ENCODE measurements at regions not wholly inside any gene's neighbourhood (a gene's known extent, or its start where the extent isn't known, plus 50 kb on each side); places are given as distances from the start of the nearest gene placed in this dataset.

DNA sequence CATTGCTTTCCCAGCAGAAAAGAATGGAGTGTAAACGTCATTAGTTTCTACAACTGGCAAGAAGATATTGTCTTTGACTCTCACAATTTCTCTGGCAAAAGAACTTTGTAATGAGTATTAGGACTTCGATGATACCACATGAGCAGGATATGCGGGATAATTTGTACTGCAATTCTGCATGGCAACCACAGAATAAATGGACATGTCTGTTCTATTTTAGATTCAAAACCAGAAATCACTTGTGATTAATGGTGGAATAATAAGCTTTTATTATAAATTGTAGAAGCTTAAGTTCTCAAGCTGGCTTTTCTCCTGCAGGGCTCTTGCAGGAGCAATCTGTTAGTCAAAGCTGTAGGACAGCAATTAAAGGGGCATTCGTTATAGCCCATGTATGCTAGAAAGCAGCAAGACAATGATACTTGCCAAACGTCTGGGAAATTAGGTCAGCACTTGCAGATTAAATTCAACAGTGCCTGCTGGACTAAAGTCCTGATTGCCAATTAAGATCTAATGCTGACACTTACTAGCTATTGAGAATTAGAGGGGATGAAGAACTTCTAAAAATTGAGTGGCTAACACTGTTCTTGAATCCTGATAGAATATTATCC lies 177.9 kb downstream of the PTH2R start:
- Histone ChIP-seq H3K27me3 (no peaks in the 10 kb centered on the region), H3K36me3 (no peaks in the 10 kb centered on the region), H3K4me1 (peaks cover 0 to 14% (median 0%) of the 10 kb centered on the region in 3 donors), H3K4me3 (no peak overlapping the region), H3K9me3 (no peaks in the 10 kb centered on the region), H3K27ac (no peak overlapping the region)
- ATAC-seq = no peak
- WGBS, 2 donors (ENCODE audit: low coverage in 1 of 2) = 8 to 9% methylated on average over 5 of the region's 5 CpGs
- TF ChIP-seq EP300 (IDR thresholded peaks at IDR 0.05) (no peak), POLR2A (IDR thresholded peaks at IDR 0.05) (no peak), POLR2AphosphoS5 (IDR thresholded peaks at IDR 0.05) (no peak)
- TF ChIP-seq, protein P1, sequence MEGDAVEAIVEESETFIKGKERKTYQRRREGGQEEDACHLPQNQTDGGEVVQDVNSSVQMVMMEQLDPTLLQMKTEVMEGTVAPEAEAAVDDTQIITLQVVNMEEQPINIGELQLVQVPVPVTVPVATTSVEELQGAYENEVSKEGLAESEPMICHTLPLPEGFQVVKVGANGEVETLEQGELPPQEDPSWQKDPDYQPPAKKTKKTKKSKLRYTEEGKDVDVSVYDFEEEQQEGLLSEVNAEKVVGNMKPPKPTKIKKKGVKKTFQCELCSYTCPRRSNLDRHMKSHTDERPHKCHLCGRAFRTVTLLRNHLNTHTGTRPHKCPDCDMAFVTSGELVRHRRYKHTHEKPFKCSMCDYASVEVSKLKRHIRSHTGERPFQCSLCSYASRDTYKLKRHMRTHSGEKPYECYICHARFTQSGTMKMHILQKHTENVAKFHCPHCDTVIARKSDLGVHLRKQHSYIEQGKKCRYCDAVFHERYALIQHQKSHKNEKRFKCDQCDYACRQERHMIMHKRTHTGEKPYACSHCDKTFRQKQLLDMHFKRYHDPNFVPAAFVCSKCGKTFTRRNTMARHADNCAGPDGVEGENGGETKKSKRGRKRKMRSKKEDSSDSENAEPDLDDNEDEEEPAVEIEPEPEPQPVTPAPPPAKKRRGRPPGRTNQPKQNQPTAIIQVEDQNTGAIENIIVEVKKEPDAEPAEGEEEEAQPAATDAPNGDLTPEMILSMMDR (IDR thresholded peaks at IDR 0.05) = no peak

DNA sequence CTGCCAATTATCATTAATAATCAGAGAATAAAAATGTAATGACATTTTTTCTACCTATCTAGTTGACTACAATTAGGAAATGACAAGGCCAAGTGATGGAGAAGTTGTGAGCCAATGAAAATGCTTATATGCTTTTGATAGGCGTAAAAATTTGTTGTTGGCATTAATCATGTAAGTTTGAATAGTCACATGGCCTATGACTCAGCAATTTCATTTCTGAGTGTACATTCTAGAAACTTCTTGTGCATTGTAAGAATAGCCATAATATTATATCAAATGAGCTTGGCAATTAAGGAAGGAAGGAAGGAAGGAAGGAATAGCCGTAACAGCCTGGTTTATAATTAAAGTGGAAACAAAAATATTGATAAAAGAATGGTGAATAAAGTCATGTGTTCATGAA lies 179.9 kb downstream of the PTH2R start:
- Histone ChIP-seq H3K9me3 (no peaks in the 10 kb centered on the region), H3K4me3 (no peak overlapping the region), H3K27me3 (no peaks in the 10 kb centered on the region), H3K4me1 (peaks cover 0 to 14% (median 0%) of the 10 kb centered on the region in 3 donors), H3K36me3 (no peaks in the 10 kb centered on the region), H3K27ac (no peak overlapping the region)
- ATAC-seq = no peak
- TF ChIP-seq, protein P1 (IDR thresholded peaks at IDR 0.05) = no peak
- no peak for TF ChIP-seq POLR2A (IDR thresholded peaks at IDR 0.05)
- no peak for TF ChIP-seq EP300 (IDR thresholded peaks at IDR 0.05)
- no peak for TF ChIP-seq POLR2AphosphoS5 (IDR thresholded peaks at IDR 0.05)
- 82 to 83% methylated on average over 1 to 2 of the region's 2 CpGs for WGBS, 2 donors (ENCODE audit: low coverage in 1 of 2)

DNA sequence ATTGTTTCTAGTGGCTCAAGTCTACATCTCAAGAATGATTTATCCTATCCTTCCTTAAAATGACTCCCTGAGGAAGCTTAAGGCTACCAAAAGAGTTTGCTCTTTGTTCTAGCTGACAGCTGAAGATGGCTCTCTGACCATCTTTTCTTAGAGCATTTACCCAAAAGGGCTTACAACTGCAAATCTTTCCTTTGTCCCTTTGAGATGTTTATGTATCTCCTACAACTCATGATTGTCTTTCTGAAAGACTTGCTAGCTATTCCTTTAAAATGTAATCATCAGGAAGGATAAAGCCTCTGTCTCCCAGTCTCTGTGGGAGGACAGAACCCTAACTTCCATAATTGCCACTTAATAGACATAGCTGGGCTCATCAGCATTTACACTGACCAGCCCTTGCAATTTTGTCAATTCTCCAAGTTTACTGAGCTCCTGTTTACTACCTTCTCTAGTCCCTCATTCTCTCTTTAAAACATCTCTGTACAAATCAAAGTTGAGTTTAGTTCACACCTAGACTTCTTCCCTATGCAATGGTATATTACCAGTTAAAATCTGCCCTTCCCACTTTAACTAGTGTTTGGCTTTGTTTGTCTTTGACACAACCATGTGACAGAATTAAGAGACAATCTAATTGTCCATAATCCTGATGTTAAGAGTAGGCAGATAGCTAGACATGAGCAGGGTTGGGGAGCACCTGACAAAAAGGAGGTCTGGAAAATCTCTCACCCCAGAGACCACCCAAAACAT lies 188.2 kb downstream of the PTH2R start:
- Histone ChIP-seq H3K36me3 (no peaks in the 10 kb centered on the region), H3K27me3 (no peaks in the 10 kb centered on the region), H3K4me1 (no peaks in the 10 kb centered on the region), H3K4me3 (no peak overlapping the region), H3K9me3 (peaks cover 0 to 5% (median 0%) of the 10 kb centered on the region in 3 donors), H3K27ac (no peak overlapping the region)
- TF ChIP-seq POLR2AphosphoS5 (IDR thresholded peaks at IDR 0.05) (no peak), EP300 (IDR thresholded peaks at IDR 0.05) (no peak), POLR2A (IDR thresholded peaks at IDR 0.05) (no peak)
- TF ChIP-seq, protein P1 (IDR thresholded peaks at IDR 0.05) = no peak
- no peak for ATAC-seq

DNA sequence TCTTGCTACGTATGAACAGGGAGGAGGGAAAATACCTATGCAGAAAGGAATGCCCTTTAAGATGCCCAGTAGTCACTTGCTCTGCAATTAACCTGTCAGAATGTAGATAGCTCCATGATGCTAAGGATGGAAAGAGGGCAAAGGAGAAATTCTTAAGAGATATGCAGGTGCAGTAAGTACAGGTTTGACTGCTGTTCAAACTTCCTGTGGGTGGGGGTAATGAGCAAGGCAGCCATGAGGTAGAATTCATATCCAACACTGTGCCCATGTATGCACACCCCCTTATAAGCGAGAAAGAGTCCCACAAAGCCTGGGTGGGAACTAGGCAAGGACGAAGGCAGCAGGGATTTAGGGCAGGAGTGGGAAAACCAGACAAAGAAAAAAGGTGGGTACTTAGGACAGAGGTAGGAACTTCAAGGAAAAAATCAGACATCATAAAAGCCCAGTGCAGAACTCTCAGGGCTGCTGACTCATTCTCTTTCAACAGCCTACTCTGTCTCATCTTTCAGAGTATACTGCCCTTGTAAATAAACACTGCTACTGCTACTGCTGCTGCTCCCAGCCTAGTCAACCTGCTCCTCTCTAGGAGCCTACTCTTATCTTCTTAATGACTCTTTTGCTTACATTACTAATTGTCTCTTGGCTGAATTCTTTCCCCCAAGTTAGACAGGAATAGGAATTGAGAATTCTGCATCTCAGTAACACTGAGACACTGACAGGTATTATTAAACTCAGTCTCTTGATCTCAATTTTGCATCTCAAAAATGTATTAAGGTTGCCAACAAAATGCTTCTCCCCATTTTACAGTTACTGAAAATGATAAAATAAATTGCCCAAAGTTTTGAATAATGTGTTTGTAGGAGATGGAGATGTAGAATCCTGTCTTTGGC lies 189.0 kb downstream of the PTH2R start:
- Histone ChIP-seq H3K36me3 (no peaks in the 10 kb centered on the region), H3K27me3 (no peaks in the 10 kb centered on the region), H3K4me1 (no peaks in the 10 kb centered on the region), H3K4me3 (no peak overlapping the region), H3K27ac (no peak overlapping the region), H3K9me3 (peaks cover 0 to 10% (median 0%) of the 10 kb centered on the region in 3 donors)
- ATAC-seq = no peak
- WGBS, 2 donors (ENCODE audit: low coverage in 1 of 2) = 54 to 63% methylated on average over 3 of the region's 3 CpGs
- TF ChIP-seq POLR2AphosphoS5 (IDR thresholded peaks at IDR 0.05) (no peak), POLR2A (IDR thresholded peaks at IDR 0.05) (no peak), EP300 (IDR thresholded peaks at IDR 0.05) (no peak)
- TF ChIP-seq, protein P1 (IDR thresholded peaks at IDR 0.05) = no peak
